Esophagus squamous epithelium (tissue), 4 donors: ENCODE measurements at regions not wholly inside any gene's neighbourhood (a gene's known extent, or its start where the extent isn't known, plus 50 kb on each side); places are given as distances from the start of the nearest gene placed in this dataset.

Experiments used
- CTCF ChIP-seq, 6 experiments: fragments of 450-650 bp in 4 of 6; fragments of 200-600 bp in 2 of 6; sonication (generic) in 2 of 6; IDR thresholded peaks; one replicate each; pipeline ENCODE4 v1.5.1; 2016 to 2019; ENCODE audit warnings: antibody characterized with exemption in 6 of 6, mild to moderate bottlenecking in 4 of 6, moderate library complexity in 4 of 6
- POLR2A ChIP-seq, 4 donors: fragments of 450-650 bp; IDR thresholded peaks; one replicate each; pipeline ENCODE4 v1.6.1; 2017; ENCODE audit warnings: antibody characterized with exemption in 4 of 4, mild to moderate bottlenecking in 4 of 4, moderate library complexity in 3 of 4

DNA sequence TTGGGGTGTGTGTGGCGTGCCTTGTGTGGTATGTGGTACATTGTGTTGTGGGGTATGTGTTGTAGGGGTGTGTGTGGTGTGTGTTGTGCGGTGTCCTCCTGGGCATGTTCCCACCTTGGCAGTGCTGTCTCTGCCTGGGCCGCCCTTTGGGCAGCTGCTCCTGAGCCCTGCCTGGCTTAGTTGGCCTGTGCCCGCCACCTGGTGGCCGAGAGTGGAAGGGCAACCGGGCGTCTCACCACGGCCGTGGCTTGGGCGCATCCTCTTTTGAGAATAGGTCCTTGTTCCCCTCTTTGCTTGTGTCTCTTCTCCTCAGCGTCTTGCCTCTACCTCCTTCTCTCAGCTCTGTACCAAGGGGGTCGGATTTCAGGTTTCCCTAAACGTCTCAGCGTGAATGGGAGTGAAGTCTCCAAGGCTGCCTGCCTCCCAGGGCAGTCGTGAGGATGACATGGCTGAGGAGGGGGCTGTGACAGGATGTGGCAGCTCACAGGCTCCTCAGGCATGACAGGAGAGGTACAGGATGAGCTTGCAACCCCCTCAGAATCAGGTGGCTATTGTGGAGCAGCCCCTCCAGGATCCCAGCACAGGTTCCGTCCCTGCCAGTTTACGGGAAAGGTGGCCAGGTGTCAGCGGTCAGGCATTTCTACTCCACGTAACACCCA is 98.4 kb upstream of the PODXL start:
- TF ChIP-seq CTCF (IDR thresholded peaks at IDR 0.05), result peak; percentile 61 to 96 (median 94)
- no peak for TF ChIP-seq POLR2A (IDR thresholded peaks at IDR 0.05)
